AG04450 (cell line): ENCODE measurements at regions not wholly inside any gene's neighbourhood (a gene's known extent, or its start where the extent isn't known, plus 50 kb on each side); places are given as distances from the start of the nearest gene placed in this dataset.

Experiments
- CTCF ChIA-PET: fragments of 300-600, 350-600 bp; formaldehyde crosslinking; extraction: SDS; loops from one replicate; lab custom pipeline; 2022; ENCODE audit warnings: antibody characterized with exemption, inconsistent platforms; lab: Charles Lee
- POLR2A ChIA-PET: fragments of 350-600 bp; formaldehyde crosslinking; extraction: SDS; loops from one replicate; lab custom pipeline; 2021; ENCODE audit warnings: antibody characterized with exemption, inconsistent platforms; lab: Yijun Ruan, JAX
- DNase-seq: peaks from one replicate; pipeline ENCODE4 v3.0.0-alpha.2; 2011; ENCODE audit warnings: low read depth, low spot score
- H3K27ac ChIP-seq: one replicate; pipeline ENCODE4 v1.5.1; 2012; ENCODE audit warnings: low read depth, low read length, control low read depth
- H3K27me3 ChIP-seq: one replicate; pipeline ENCODE4 v1.6.0; 2012; ENCODE audit warnings: low read length; ENCODE audit not compliant: control insufficient read depth, insufficient read depth
- H3K4me3 ChIP-seq: 2 replicates; pipeline ENCODE4 v1.5.1; 2011; ENCODE audit warnings: mild to moderate bottlenecking, low read depth, low read length, control low read depth
- H3K9me3 ChIP-seq: 2 replicates; pipeline ENCODE4 v1.5.1; 2012; ENCODE audit warnings: low read length; ENCODE audit not compliant: control insufficient read depth, insufficient read depth
- CTCF ChIP-seq: IDR thresholded peaks from 2 replicates; pipeline ENCODE4 v1.5.1; 2011; ENCODE audit warnings: low read depth, low read length, control low read depth, inconsistent platforms

DNA sequence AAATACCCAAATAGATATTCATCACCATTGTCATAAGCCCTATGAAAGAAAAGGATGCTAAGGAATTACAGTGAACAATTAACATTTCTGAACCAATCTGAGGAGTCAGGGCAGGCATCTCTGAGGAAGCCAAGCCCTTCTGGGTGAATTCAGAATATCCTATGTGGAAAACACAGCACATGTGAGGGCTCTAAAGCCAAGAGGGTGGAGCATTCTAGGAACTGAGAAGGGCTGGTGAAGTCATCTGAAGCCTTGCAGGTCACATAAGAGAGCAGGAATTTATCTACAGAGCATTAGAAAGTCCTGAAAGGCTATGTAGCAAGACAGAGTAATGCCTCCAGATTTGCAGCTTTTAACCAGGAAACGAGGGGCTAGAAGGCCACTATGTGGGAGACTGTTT lies 195.7 kb downstream of the SPATA18 start:
- ChIA-PET POLR2A (no interaction called here), CTCF (no interaction called here)

GRCh38 chr4:52247941-52248340 lies 196.8 kb downstream of the SPATA18 start:
- no peaks in the 10 kb centered on the region for H3K27me3 ChIP-seq
- H3K9me3 ChIP-seq = no peaks in the 10 kb centered on the region
- ChIA-PET CTCF (no interaction called here), POLR2A (no interaction called here)
- TF ChIP-seq CTCF = no peak
- no peak overlapping the region for H3K4me3 ChIP-seq
- no peak overlapping the region for H3K27ac ChIP-seq
- no peak for DNase-seq

More for the DNA sequence above, 195.7 kb downstream of the SPATA18 start:
- H3K9me3 ChIP-seq = no peaks in the 10 kb centered on the region
- no peaks in the 10 kb centered on the region for H3K27me3 ChIP-seq
- no peak overlapping the region for H3K27ac ChIP-seq
- TF ChIP-seq CTCF = no peak
- no peak for DNase-seq
- no peak overlapping the region for H3K4me3 ChIP-seq

- CTCF ChIA-PET = no interaction called here
These were observed 197.7 kb downstream of the SPATA18 start for GRCh38 chr4:52248820-52249219.

GRCh38 chr4:52249581-52249980 lies 198.5 kb downstream of the SPATA18 start:
- TF ChIP-seq CTCF = no peak
- H3K27me3 ChIP-seq = no peaks in the 10 kb centered on the region
- CTCF ChIA-PET = no interaction called here
- no peak overlapping the region for H3K4me3 ChIP-seq
- no peak overlapping the region for H3K27ac ChIP-seq
- DNase-seq = no peak
- H3K9me3 ChIP-seq = no peaks in the 10 kb centered on the region
- POLR2A ChIA-PET = no interaction called here

More at GRCh38 chr4:52248820-52249219, 197.7 kb downstream of the SPATA18 start:
- Histone ChIP-seq H3K9me3 (no peaks in the 10 kb centered on the region), H3K27ac (no peak overlapping the region), H3K4me3 (no peak overlapping the region), H3K27me3 (no peaks in the 10 kb centered on the region)
- POLR2A ChIA-PET = no interaction called here
- no peak for DNase-seq
- TF ChIP-seq CTCF = no peak

DNA sequence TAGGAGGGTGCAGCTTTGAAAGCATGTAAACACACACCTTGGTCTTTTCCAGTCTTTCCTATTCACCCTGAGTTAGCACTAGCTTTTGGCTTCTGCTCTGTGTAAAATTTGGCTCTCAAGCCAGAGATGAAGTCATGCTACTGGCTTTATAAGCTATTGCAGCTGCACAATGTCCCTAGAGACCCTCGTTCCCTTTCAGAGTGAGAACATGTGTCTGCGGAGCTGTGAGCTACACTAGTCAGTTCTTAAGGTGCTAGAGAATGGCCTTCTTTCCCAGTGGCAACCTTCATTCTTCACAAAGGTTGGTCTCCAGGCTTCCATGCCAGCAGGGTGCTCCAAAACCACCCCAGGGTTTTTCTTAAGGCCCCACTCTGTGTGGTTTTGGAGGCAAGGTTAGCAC lies 199.1 kb downstream of the SPATA18 start:
- H3K4me3 ChIP-seq = no peak overlapping the region
- POLR2A ChIA-PET = no interaction called here
- CTCF ChIA-PET = no interaction called here
- H3K27ac ChIP-seq = no peak overlapping the region
- no peaks in the 10 kb centered on the region for H3K27me3 ChIP-seq
- TF ChIP-seq CTCF = no peak
- no peaks in the 10 kb centered on the region for H3K9me3 ChIP-seq
- DNase-seq = no peak
